Upper lobe of right lung (tissue), 1 donor: ENCODE measurements at regions not wholly inside any gene's neighbourhood (a gene's known extent, or its start where the extent isn't known, plus 50 kb on each side); places are given as distances from the start of the nearest gene placed in this dataset.

Experiments used
- ATAC-seq: fragments of 200-7000 bp; cut with Tn5 transposase; one replicate; pipeline ENCODE4 v1.9.1; 2020; ENCODE audit warnings: mild to moderate bottlenecking, moderate library complexity
- DNase-seq: peaks from one replicate; pipeline ENCODE4 v3.0.0-alpha.2; 2020
- H3K27ac ChIP-seq: fragments of 200-600 bp; one replicate; pipeline ENCODE4 v1.8.0; 2022
- H3K27me3 ChIP-seq: fragments of 200-600 bp; one replicate; pipeline ENCODE4 v1.8.0; 2022; ENCODE audit warnings: mild to moderate bottlenecking
- H3K36me3 ChIP-seq: fragments of 200-600 bp; one replicate; pipeline ENCODE4 v1.8.0; 2022
- H3K4me1 ChIP-seq: fragments of 200-600 bp; one replicate; pipeline ENCODE4 v1.8.0; 2022
- H3K4me3 ChIP-seq: fragments of 200-600 bp; one replicate; pipeline ENCODE4 v1.8.0; 2022; ENCODE audit warnings: mild to moderate bottlenecking
- H3K9me3 ChIP-seq: fragments of 200-600 bp; one replicate; pipeline ENCODE4 v1.8.0; 2022
- intact Hi-C: fragments of 100-400 bp; cut with DNase I; formaldehyde crosslinking; loops from one replicate; pipeline ENCODE4 v1.11.0; 2022
- TF ChIP-seq, protein P1 (sequence below): fragments of 200-600 bp; IDR thresholded peaks from one replicate; pipeline ENCODE4 v1.8.0; 2022; ENCODE audit warnings: antibody characterized with exemption
- donor health status: DM: no; HTN: yes; CAD: no; lungs with severe emphysema.

DNA sequence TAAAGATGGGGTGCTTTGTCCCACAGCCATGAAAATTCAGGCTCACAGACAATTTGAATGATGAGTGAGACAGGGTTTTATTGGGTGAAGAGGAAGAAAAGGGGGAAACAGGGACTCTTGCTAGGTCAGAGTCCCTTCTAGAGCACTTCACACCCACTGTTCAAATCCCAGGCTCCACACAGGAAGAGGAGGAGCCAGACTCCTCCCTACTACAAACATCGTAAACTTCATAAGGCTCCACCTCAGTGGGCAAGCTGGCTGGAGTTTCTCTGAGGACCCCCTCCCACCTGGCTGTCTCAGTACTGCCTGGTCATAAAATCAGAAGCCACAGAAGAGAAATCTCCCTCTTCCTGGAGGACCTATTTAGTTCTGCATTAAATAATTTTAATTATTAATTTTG, 80.3 kb upstream of the KCNMB2 start:
- H3K9me3 ChIP-seq = no peaks in the 10 kb centered on the region
- no peaks in the 10 kb centered on the region for H3K36me3 ChIP-seq
- no peak overlapping the region for H3K4me3 ChIP-seq
- H3K27ac ChIP-seq = no peak overlapping the region
- intact Hi-C loops = no loop called here
- TF ChIP-seq, protein P1, sequence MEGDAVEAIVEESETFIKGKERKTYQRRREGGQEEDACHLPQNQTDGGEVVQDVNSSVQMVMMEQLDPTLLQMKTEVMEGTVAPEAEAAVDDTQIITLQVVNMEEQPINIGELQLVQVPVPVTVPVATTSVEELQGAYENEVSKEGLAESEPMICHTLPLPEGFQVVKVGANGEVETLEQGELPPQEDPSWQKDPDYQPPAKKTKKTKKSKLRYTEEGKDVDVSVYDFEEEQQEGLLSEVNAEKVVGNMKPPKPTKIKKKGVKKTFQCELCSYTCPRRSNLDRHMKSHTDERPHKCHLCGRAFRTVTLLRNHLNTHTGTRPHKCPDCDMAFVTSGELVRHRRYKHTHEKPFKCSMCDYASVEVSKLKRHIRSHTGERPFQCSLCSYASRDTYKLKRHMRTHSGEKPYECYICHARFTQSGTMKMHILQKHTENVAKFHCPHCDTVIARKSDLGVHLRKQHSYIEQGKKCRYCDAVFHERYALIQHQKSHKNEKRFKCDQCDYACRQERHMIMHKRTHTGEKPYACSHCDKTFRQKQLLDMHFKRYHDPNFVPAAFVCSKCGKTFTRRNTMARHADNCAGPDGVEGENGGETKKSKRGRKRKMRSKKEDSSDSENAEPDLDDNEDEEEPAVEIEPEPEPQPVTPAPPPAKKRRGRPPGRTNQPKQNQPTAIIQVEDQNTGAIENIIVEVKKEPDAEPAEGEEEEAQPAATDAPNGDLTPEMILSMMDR = no peak
- no peaks in the 10 kb centered on the region for H3K4me1 ChIP-seq
- ATAC-seq (no peak), DNase-seq (no peak)
- no peaks in the 10 kb centered on the region for H3K27me3 ChIP-seq

DNA sequence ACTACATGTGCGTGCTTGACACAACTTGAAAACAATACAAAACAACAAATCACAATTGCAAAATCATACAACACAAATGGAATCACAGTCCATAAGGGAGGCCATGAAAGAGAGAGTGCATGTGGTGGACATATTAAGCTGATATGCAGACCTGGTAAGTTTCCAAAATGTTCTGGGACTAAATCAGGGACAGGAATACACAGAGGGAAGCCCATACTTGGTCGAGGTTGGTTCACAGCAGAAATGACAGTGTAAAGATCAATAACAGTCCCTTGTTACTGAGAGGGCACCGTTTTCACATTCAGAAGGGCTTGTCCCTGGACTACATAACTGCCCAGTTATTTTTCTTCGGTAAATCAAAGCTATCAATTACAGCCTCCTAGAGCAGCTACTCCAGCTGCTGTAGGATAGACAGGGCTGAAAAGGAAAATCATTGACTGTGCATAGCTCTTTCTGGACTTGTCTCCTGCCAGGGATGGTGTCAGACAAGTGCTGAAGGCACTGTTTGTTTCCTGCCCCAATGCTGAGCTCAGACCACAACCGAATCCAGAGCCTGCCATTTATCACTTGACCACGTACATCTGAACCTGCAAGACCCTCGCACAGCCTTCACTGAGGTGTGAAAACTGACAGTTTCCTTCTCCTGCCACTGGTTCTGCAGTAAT, 79.5 kb upstream of the KCNMB2 start:
- Histone ChIP-seq H3K36me3 (no peaks in the 10 kb centered on the region), H3K27ac (no peak overlapping the region), H3K27me3 (no peaks in the 10 kb centered on the region), H3K4me3 (no peak overlapping the region), H3K4me1 (no peaks in the 10 kb centered on the region), H3K9me3 (no peaks in the 10 kb centered on the region)
- DNase-seq = no peak
- TF ChIP-seq, protein P1 = no peak
- intact Hi-C loops = no loop called here
- ATAC-seq = no peak

DNA sequence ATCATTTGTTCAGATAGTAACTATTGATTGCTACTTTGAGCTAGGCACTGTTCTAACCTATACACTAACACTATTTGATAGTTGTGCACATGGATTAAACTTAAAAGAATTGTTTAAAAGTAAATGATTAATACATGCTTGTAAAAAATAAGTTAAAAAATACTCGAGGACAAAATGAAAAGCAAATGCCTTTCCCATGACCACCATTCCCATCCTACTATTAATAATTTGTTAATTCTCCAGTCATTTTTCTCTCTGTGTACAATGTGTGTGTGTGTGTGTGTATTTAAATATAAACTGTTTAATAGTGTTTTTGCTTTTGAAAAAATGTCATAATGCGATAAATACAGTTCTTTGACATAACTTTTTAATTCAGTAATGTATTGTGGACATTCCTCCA, 78.7 kb upstream of the KCNMB2 start:
- TF ChIP-seq, protein P1 = no peak
- H3K27me3 ChIP-seq = no peaks in the 10 kb centered on the region
- intact Hi-C loops = no loop called here

DNA sequence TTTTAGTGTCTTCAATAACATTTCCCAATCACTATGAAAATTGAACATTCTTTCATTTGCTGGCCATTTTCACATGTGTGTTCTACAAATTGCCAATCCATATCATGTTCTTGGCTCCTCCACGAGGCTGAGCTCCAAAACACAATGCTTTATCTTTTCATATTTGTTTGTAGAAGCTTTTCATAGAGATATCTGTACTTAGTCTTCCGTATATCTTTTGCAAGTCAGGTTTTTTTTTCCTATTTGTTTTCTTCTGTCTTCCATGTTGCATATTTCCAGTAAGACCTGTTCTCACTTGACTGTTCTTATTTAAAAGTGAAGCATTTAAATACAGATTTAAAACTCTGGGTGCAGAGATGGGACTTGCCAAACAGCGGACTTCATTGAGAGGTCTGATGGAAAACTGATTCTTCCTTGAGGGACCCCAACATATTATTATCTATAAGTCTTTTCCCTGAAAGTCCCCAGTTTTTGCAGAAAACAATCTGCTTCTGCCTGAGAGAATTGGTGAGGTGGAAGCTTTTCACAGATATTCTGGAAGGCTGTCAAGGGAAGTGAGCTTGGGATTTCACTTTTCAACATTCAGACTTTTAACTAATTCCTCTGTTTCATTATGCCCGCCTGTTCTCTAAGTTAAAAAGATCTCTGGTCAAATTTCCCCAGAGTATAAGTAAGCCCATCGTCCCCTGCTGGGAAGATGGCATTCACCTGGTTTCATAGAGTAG, 77.8 kb upstream of the KCNMB2 start:
- TF ChIP-seq, protein P1 = no peak
- intact Hi-C loops = no loop called here
- H3K4me3 ChIP-seq = no peak overlapping the region
- no peak overlapping the region for H3K27ac ChIP-seq
- H3K4me1 ChIP-seq = no peaks in the 10 kb centered on the region
- H3K27me3 ChIP-seq = no peaks in the 10 kb centered on the region
- DNase-seq (no peak), ATAC-seq (no peak)
- no peaks in the 10 kb centered on the region for H3K9me3 ChIP-seq
- no peaks in the 10 kb centered on the region for H3K36me3 ChIP-seq

More for the DNA sequence above, 78.7 kb upstream of the KCNMB2 start:
- DNase-seq (no peak), ATAC-seq (no peak)
- Histone ChIP-seq H3K36me3 (no peaks in the 10 kb centered on the region), H3K27ac (no peak overlapping the region), H3K4me3 (no peak overlapping the region), H3K4me1 (no peaks in the 10 kb centered on the region), H3K9me3 (no peaks in the 10 kb centered on the region)

DNA sequence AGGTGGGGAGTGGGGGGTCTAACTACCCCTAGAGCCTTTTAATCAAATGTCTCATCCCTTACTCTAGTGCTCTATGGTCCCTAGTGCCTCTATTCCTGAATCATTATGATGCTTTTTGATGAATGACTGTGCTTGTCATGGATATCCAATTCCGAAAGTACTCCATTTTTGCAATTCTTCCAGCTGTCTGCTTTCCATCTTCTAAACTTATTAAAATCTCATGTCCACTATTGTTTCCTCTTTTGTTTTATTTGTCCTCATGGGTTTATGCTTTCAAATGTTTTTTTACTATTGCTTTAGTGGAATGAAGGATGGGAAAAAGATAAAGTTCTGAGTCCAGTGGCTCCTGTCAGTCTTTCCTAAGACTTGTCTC, 77.2 kb upstream of the KCNMB2 start:
- Histone ChIP-seq H3K36me3 (no peaks in the 10 kb centered on the region), H3K4me3 (no peak overlapping the region), H3K9me3 (no peaks in the 10 kb centered on the region), H3K4me1 (no peaks in the 10 kb centered on the region), H3K27ac (no peak overlapping the region), H3K27me3 (no peaks in the 10 kb centered on the region)
- intact Hi-C loops = no loop called here
- ATAC-seq = no peak
- no peak for DNase-seq
- TF ChIP-seq, protein P1 = no peak
